RWPE2 (cell line): ENCODE measurements at regions not wholly inside any gene's neighbourhood (a gene's known extent, or its start where the extent isn't known, plus 50 kb on each side); places are given as distances from the start of the nearest gene placed in this dataset.

ENCODE experiments used
- ATAC-seq: fragments of 200-7000 bp; cut with Tn5 transposase; 3 replicates; pipeline ENCODE4 v1.9.1; 2021; ENCODE audit warnings: low read depth
- DNase-seq: peaks from one replicate; pipeline ENCODE4 v3.0.0-alpha.2; 2020; ENCODE audit warnings: low spot score
- H3K27ac ChIP-seq: fragments of 450-650 bp; 2 replicates; pipeline ENCODE4 v1.5.1; 2017; ENCODE audit warnings: mild to moderate bottlenecking; ENCODE audit not compliant: poor library complexity, severe bottlenecking
- H3K27me3 ChIP-seq: fragments of 250-450 bp; sonication (Bioruptor Pico); 2 replicates; pipeline ENCODE4 v1.5.1; 2021; ENCODE audit warnings: mild to moderate bottlenecking, moderate library complexity; ENCODE audit not compliant: insufficient read depth, poor library complexity, severe bottlenecking
- H3K36me3 ChIP-seq: fragments of 250-450 bp; sonication (Bioruptor Pico); 2 replicates; pipeline ENCODE4 v1.5.1; 2020; ENCODE audit warnings: low read depth, mild to moderate bottlenecking, moderate library complexity
- H3K4me1 ChIP-seq: fragments of 250-450 bp; sonication (Bioruptor Pico); 2 replicates; pipeline ENCODE4 v1.5.1; 2021; ENCODE audit warnings: mild to moderate bottlenecking, moderate library complexity; ENCODE audit not compliant: insufficient read depth, poor library complexity, severe bottlenecking
- H3K4me3 ChIP-seq: fragments of 250-450 bp; sonication (Bioruptor Pico); 2 replicates; pipeline ENCODE4 v1.5.1; 2021; ENCODE audit warnings: mild to moderate bottlenecking, moderate library complexity; ENCODE audit not compliant: severe bottlenecking
- H3K9me3 ChIP-seq: fragments of 250-450 bp; sonication (Bioruptor Pico); 2 replicates; pipeline ENCODE4 v1.5.1; 2021; ENCODE audit warnings: mild to moderate bottlenecking, moderate library complexity; ENCODE audit not compliant: severe bottlenecking
- TF ChIP-seq, protein P1 (sequence below): fragments of 450-650 bp; IDR thresholded peaks from one replicate; pipeline ENCODE4 v1.5.1; 2017; ENCODE audit warnings: mild to moderate bottlenecking, moderate library complexity; ENCODE audit not compliant: poor library complexity, severe bottlenecking

DNA sequence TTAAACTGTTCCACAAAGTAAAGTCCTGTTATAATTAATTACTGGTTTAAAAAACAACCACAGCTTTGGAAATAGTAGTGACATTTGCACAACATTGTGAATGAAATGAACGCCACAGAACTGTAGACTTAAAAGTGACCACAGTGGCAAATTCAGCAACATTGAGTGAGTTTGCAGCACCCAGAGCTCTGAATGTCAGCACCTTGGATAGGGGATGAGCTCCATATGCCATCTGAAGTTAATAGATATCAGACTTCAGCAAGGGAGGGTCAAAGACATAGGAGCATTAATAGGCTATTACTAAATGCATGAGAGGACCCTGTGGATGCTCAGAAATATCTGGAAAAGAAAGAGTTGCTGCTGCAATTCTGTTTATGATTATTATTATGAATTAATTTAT, 55.3 kb upstream of the KCNIP4 start:
- no peaks in the 10 kb centered on the region for H3K9me3 ChIP-seq
- no peaks in the 10 kb centered on the region for H3K4me1 ChIP-seq
- no peak overlapping the region for H3K4me3 ChIP-seq
- TF ChIP-seq, protein P1, sequence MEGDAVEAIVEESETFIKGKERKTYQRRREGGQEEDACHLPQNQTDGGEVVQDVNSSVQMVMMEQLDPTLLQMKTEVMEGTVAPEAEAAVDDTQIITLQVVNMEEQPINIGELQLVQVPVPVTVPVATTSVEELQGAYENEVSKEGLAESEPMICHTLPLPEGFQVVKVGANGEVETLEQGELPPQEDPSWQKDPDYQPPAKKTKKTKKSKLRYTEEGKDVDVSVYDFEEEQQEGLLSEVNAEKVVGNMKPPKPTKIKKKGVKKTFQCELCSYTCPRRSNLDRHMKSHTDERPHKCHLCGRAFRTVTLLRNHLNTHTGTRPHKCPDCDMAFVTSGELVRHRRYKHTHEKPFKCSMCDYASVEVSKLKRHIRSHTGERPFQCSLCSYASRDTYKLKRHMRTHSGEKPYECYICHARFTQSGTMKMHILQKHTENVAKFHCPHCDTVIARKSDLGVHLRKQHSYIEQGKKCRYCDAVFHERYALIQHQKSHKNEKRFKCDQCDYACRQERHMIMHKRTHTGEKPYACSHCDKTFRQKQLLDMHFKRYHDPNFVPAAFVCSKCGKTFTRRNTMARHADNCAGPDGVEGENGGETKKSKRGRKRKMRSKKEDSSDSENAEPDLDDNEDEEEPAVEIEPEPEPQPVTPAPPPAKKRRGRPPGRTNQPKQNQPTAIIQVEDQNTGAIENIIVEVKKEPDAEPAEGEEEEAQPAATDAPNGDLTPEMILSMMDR, result no peak
- DNase-seq (no peak), ATAC-seq (0 out of 3 replicates have a peak, but pooled peaks have one; percentile 25)
- no peaks in the 10 kb centered on the region for H3K36me3 ChIP-seq
- H3K27ac ChIP-seq, result no peak overlapping the region
- H3K27me3 ChIP-seq, result no peaks in the 10 kb centered on the region
